ENCODE measurements at regions not wholly inside any gene's neighbourhood (a gene's known extent, or its start where the extent isn't known, plus 50 kb on each side); places are given as distances from the start of the nearest gene placed in this dataset.

DNA sequence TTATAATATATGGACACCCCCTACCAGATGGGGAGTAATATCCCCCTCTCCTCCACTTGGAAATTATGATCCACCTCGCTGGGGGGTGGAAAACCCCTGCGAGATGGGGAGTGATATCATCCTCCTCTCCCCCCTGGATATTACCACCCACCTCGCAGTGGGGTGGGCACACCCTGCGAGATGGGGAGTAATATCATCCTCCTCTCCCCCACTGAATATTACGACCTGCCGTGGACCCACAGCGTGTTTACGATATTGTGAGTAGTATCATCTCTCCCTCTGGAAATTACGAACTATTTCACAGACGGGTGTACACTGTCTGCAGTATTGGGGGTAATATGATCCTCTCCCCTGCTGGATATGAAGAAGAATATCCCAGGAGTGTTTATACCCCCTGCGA lies 228.3 kb upstream of the WSCD1 start:
- Histone ChIP-seq H3K4me1 (no peaks in the 10 kb centered on the region), H3K36me3 (no peaks in the 10 kb centered on the region), H3K27me3 (no peaks in the 10 kb centered on the region), H3K4me3 (no peak overlapping the region), H3K27ac (no peak overlapping the region), H3K9me3 (no peaks in the 10 kb centered on the region)
- 83 to 86% methylated on average over 1 to 9 of the region's 11 CpGs for WGBS, 2 donors (ENCODE audit: low coverage in 1 of 2)
- TF ChIP-seq CTCF (IDR thresholded peaks at IDR 0.05) (no peak), POLR2AphosphoS5 (IDR thresholded peaks at IDR 0.05) (no peak), EP300 (IDR thresholded peaks at IDR 0.05) (no peak), POLR2A (IDR thresholded peaks at IDR 0.05) (no peak)
- no peak for ATAC-seq

DNA sequence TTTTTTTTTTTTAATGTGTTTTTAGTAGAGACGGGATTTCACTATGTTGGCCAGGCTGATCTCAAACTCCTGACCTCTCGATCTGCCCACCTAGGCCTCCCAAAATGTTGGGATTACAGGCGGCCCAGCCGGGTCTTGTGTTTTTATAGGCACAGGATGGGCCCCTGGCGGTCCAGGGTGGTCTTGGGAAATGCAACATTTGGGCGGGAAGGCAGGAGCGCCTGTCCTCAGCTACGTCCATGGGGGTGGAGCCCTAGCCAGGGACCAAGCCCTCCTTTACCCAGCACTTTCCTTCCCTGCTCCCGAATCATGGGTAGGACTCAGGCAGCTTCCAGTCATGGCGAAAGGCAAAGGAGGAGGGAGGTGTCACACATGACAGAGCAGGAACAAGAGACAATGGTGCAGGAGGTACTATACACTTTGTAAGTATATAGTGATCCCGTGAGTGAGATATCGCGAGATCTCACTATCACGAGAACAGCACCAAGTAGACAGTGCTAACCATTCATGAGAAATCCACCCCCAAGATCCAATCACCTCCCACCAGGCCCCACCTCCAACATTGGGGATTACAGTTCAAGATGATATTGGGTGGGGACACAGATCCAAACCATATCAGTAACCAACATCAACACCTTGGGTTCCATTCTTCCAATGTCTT lies 226.7 kb upstream of the WSCD1 start:
- TF ChIP-seq EP300 (IDR thresholded peaks at IDR 0.05): no peak
- no peak for TF ChIP-seq CTCF (IDR thresholded peaks at IDR 0.05)
- TF ChIP-seq POLR2A (IDR thresholded peaks at IDR 0.05): no peak
- TF ChIP-seq POLR2AphosphoS5 (IDR thresholded peaks at IDR 0.05): no peak
- 82 to 100% methylated on average over 1 to 9 of the region's 14 CpGs for WGBS, 2 donors (ENCODE audit: low coverage in 1 of 2)
- Histone ChIP-seq H3K36me3 (no peaks in the 10 kb centered on the region), H3K27me3 (peaks cover 7% of the 10 kb centered on the region), H3K4me1 (no peaks in the 10 kb centered on the region), H3K9me3 (no peaks in the 10 kb centered on the region), H3K27ac (no peak overlapping the region), H3K4me3 (no peak overlapping the region)
- no peak for ATAC-seq

DNA sequence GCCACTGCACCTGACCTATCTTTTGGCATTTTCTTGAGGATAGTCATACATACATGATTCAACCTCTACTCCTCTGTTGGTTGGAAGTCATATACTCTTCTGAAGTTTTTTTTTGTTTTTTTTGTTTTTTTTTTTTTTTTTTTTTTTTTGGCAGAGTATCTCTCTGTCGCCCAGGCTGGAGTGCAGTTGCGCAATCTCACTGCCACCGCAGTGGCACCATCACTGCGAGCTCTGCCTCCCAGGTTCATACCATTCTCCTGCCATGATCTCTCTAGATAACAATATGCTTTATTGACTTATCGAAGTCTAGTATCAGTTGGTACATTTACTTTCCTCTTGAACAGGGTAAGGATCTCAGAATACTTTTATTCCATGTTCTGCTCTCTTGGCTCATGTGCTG lies 224.2 kb upstream of the WSCD1 start:
- WGBS, 2 donors (ENCODE audit: low coverage in 1 of 2): 87 to 100% methylated on average over 2 to 5 of the region's 5 CpGs
- Histone ChIP-seq H3K9me3 (no peaks in the 10 kb centered on the region), H3K36me3 (no peaks in the 10 kb centered on the region), H3K27me3 (peaks cover 7% of the 10 kb centered on the region), H3K27ac (no peak overlapping the region), H3K4me1 (no peaks in the 10 kb centered on the region), H3K4me3 (no peak overlapping the region)
- no peak for TF ChIP-seq CTCF (IDR thresholded peaks at IDR 0.05)
- no peak for TF ChIP-seq EP300 (IDR thresholded peaks at IDR 0.05)
- TF ChIP-seq POLR2AphosphoS5 (IDR thresholded peaks at IDR 0.05): no peak
- TF ChIP-seq POLR2A (IDR thresholded peaks at IDR 0.05): no peak
- no peak for ATAC-seq

- H3K36me3 ChIP-seq: no peaks in the 10 kb centered on the region
- H3K9me3 ChIP-seq: no peaks in the 10 kb centered on the region
- TF ChIP-seq EP300 (IDR thresholded peaks at IDR 0.05) (no peak), CTCF (IDR thresholded peaks at IDR 0.05) (no peak), POLR2A (IDR thresholded peaks at IDR 0.05) (no peak), POLR2AphosphoS5 (IDR thresholded peaks at IDR 0.05) (no peak)
- no peak overlapping the region for H3K4me3 ChIP-seq
- H3K27ac ChIP-seq: no peak overlapping the region
- no peak for ATAC-seq
- 27 to 53% methylated on average over 6 to 7 of the region's 7 CpGs for whole genome bisulfite sequencing, 2 donors (ENCODE audit: low coverage in 1 of 2)
- no peaks in the 10 kb centered on the region for H3K27me3 ChIP-seq
- H3K4me1 ChIP-seq: no peaks in the 10 kb centered on the region
These were observed 215.2 kb upstream of the WSCD1 start for GRCh38 chr17:5854871-5855554.

GRCh38 chr17:5861246-5861645 lies 208.9 kb upstream of the WSCD1 start:
- H3K4me1 ChIP-seq: no peaks in the 10 kb centered on the region
- no peaks in the 10 kb centered on the region for H3K36me3 ChIP-seq
- H3K27me3 ChIP-seq: no peaks in the 10 kb centered on the region
- no peak for ATAC-seq
- H3K9me3 ChIP-seq: no peaks in the 10 kb centered on the region
- H3K27ac ChIP-seq: no peak overlapping the region
- TF ChIP-seq EP300 (IDR thresholded peaks at IDR 0.05): no peak
- no peak for TF ChIP-seq POLR2AphosphoS5 (IDR thresholded peaks at IDR 0.05)
- no peak for TF ChIP-seq CTCF (IDR thresholded peaks at IDR 0.05)
- TF ChIP-seq POLR2A (IDR thresholded peaks at IDR 0.05): no peak
- 64 to 77% methylated on average over 2 to 4 of the region's 4 CpGs for WGBS, 2 donors (ENCODE audit: low coverage in 1 of 2)
- no peak overlapping the region for H3K4me3 ChIP-seq

Measured in gastroesophageal sphincter (tissue), 4 donors.